Small intestine (tissue), 7 donors: ENCODE measurements at regions not wholly inside any gene's neighbourhood (a gene's known extent, or its start where the extent isn't known, plus 50 kb on each side); places are given as distances from the start of the nearest gene placed in this dataset.
"Not testable (repeated sequence)": the region's sequence is repeated elsewhere in the genome, so short reads cannot be mapped to it uniquely, and the experiment has no call there.

Experiments used
- DNase-seq, 2 donors: peaks; one replicate each; pipeline versions ENCODE4 v3.0.0 to v3.0.0-alpha.2; 2013
- FAIRE-seq: peaks from 2 replicates; lab custom pipeline; 2012; peaks lifted over from hg19 to GRCh38; lab: Jason Lieb, UNC
- H3K27ac ChIP-seq, 3 donors: one replicate each; pipeline ENCODE4 v1.5.1; 2013; ENCODE audit warnings: low read length in 2 of 3, mild to moderate bottlenecking in 2 of 3, control low read depth in 1 of 3, inconsistent platforms in 1 of 3, low read depth in 1 of 3, moderate library complexity in 1 of 3
- H3K27me3 ChIP-seq, 3 donors: one replicate each; pipeline ENCODE4 v1.6.1; 2013; ENCODE audit warnings: low read length in 3 of 3, inconsistent platforms in 1 of 3; ENCODE audit not compliant: control insufficient read depth in 3 of 3, insufficient read depth in 3 of 3
- H3K36me3 ChIP-seq, 3 donors: one replicate each; pipeline ENCODE4 v1.6.1; 2013; ENCODE audit warnings: low read length in 3 of 3, inconsistent platforms in 1 of 3, low read depth in 1 of 3, mild to moderate bottlenecking in 1 of 3, moderate library complexity in 1 of 3; ENCODE audit not compliant: control insufficient read depth in 3 of 3, insufficient read depth in 2 of 3
- H3K4me1 ChIP-seq, 3 donors: one replicate each; pipeline ENCODE4 v1.6.1; 2013; ENCODE audit warnings: low read length in 2 of 3, inconsistent platforms in 1 of 3, low read depth in 1 of 3, mild to moderate bottlenecking in 1 of 3, moderate library complexity in 1 of 3; ENCODE audit not compliant: control insufficient read depth in 3 of 3, insufficient read depth in 2 of 3
- H3K4me3 ChIP-seq, 3 donors: one replicate each; pipeline ENCODE4 v1.5.1; 2013; ENCODE audit warnings: low read length in 3 of 3, control low read depth in 1 of 3, inconsistent platforms in 1 of 3, low read depth in 1 of 3, mild to moderate bottlenecking in 1 of 3, moderate library complexity in 1 of 3
- H3K9me3 ChIP-seq, 2 donors: one replicate each; pipeline ENCODE4 v1.6.1; 2013; ENCODE audit warnings: low read depth in 1 of 2, low read length in 1 of 2; ENCODE audit not compliant: control insufficient read depth in 2 of 2, insufficient read depth in 1 of 2
- WGBS, 3 donors: extraction: QIAGEN DNeasy Blood & Tissue Kit; methylation state at CpG; one replicate each; pipeline ENCODE4 v1.1.7; 2013; 5-methylcytosine and 5-hydroxymethylcytosine counted together
- donor health status: healthy with polysubstance abuse.
- donor health status: control.
- donor health status: control.
- donor health status: Bipolar disorder and iron deficiency.
- donor health status: healthy.

DNA sequence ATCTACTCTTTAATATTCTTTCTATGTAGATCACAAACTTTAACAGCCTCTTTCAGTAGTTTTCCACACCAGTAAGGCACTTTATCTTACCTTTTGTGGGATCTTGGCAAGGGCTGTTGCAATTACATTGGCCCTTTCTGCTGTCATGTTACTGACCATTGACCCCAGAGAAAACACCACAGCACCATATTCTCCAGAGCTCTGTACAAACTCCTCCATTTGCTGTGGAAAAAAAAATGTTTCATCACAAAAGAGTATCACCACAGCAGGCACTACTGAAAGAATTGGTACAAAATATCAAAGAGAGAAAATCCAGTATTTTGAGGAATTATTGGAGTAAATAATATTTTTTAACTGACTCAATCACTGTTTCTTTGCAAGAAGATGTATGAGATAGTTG lies 62.3 kb upstream of the UGT2A3 start:
- FAIRE-seq: peak; percentile 62

DNA sequence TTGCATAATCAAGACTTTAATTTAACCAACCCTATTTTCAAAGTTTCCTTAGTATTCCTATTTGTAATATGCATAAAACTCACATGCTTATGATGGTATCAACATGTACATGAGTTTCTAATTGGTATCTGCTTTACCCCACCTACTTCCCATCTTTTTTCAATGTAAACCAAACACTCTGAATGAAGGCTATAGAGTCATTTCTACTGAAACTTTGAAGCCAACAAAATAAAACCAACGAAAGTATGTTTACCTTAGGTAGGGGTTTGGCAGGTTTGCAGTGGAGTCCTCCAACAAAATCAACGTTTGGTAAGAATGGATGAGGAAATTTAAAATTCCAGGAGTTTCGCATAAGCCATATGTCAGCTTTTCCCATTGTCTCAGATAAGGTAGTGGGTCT lies 66.4 kb upstream of the UGT2A3 start:
- not testable (repeated sequence) for H3K27ac ChIP-seq, H3K4me1 ChIP-seq, H3K36me3 ChIP-seq, FAIRE-seq, DNase-seq, H3K27me3 ChIP-seq, H3K4me3 ChIP-seq, H3K9me3 ChIP-seq
- 64 to 66% (median 66%) methylated on average over 3 of the region's 3 CpGs for WGBS, 3 donors

More for the DNA sequence above, 62.3 kb upstream of the UGT2A3 start:
- H3K27me3 ChIP-seq, H3K4me3 ChIP-seq, H3K4me1 ChIP-seq, H3K9me3 ChIP-seq, H3K27ac ChIP-seq, H3K36me3 ChIP-seq, DNase-seq: not testable (repeated sequence)

DNA sequence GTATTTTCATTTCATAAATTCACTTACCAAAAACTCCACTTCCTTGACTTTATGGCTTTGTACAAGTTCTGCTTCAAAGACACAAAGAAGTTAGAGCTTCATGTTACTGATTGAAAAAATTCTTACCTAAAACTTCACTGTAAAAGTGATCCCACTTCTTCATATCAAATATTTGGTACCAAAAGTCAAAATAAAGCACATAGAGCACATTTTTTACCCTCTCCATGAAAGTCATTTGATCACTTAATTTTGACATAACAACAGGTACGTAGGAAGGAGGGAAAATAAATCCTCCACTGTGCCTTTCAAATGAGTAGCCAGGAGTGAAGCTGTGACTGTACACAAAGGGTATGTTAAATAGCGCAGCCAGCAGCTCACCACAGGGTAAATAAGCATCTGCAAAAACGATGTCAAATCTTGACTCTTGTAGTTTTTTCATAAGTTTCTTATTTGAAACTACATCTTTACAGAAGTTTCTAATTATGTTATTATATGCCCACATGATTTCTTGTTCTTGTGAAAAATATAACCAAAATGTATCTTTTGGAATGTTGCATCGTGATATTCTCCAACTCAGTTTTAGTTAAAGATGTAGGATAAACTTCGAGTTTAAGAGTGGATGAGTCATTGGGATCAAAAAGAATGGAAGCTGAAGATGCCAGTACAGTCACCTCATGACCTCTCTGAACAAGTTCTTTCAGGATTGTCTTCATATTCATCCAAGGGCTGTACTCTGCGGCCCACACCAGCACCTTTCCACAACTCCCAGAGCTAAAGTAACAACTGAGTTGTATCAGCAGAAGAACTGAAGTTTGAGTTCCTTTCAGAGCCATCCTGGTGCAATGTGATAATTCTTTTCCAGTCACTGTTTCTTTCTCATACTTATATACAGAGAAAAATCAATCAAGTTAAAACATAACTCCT lies 68.2 kb upstream of the UGT2A3 start:
- 70 to 93% (median 80%) methylated on average over 6 of the region's 6 CpGs for WGBS, 3 donors
- not testable (repeated sequence) for H3K36me3 ChIP-seq, H3K27me3 ChIP-seq, H3K4me3 ChIP-seq, H3K27ac ChIP-seq, H3K9me3 ChIP-seq, FAIRE-seq, H3K4me1 ChIP-seq
- peak in 1 of 2 donors; percentile 12 for DNase-seq

DNA sequence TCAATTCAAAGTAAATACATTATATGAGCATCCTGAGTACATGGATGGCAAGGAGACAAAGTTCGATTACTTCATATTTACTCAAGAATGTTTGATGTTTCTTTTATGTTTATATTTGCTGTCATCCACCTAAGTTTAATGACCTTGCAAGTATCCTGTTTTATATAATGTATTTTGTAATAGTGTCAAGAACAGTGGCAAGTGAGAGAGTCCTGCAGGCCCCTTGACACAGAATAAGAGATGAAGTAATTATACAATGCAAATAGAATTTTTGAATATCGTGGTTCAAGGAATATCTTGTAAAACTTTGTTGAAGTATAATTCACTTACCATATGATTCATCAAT lies 68.8 kb upstream of the UGT2A3 start:
- not testable (repeated sequence) for H3K27me3 ChIP-seq, H3K4me1 ChIP-seq, H3K27ac ChIP-seq, FAIRE-seq, H3K36me3 ChIP-seq, H3K9me3 ChIP-seq, H3K4me3 ChIP-seq
- peak in 1 of 2 donors; percentile 36 for DNase-seq
- 8 to 27% (median 8%) methylated on average over 2 of the region's 2 CpGs for WGBS, 3 donors

DNA sequence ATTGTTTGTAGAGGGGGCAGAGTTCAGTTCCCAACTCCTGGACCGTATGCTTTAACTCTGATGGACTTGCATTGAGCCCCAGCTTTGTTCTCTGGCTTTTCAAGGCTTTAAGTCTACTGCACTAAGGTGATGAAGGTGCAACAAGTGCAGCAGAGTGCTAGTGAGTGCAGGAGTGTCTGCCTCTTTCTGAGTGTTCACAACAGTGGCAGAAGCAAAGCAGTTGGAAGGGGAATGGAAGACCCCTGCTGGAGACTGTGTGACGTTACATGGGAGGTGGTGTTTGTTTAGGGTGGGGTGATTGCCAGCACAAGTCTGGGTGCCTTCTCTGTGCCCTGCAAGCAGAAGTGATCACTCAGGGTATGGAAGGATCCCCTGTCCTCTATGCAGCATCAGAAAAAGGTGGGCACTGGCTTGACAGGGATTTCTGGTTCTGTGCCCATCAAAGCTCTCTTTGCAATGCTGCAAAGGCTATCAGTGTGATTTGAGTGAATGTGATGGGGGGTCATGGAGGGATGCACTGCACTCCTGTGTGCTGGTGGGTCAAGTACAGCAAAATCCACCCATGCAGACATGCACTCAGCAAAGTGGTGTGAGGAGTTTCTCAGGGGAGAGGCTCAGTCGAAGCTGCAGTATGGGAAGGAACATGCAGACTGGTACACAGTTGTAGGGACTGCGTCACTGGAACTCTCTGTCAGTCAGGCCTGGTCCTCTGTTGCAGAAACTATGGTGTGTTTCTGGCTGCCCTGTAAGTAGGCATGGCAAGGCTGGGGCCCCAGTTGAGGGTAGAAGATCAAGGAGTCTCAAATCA lies 70.9 kb upstream of the UGT2B7 start:
- DNase-seq: peak; percentile 47 to 49
- 49 to 60% (median 52%) methylated on average over 4 of the region's 4 CpGs for WGBS, 3 donors
- Histone ChIP-seq H3K36me3 (no peaks in the 10 kb centered on the region), H3K9me3 (peaks cover 0 to 4% of the 10 kb centered on the region in 2 donors), H3K27me3 (no peaks in the 10 kb centered on the region), H3K27ac (no peak overlapping the region), H3K4me3 (no peak overlapping the region), H3K4me1 (no peaks in the 10 kb centered on the region)
- no peak for FAIRE-seq

DNA sequence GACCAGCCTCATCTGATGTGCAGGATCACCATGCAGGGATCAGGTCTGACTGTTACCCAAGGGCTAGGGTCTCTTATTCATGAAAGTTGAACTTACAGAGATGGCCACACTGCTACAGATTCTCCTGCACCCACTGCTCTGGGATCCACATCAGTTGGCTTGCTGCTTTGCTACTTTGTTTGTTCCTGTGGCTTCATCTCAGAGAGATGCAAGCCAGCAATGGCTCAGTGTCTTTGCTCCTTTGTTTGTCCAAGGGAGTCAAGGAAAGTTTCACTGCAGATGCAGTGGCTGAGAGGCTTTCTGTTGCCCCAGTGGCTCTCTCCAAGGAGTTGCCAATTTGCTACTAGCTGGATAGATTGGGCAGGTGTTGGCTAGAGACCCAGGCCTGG lies 70.3 kb upstream of the UGT2B7 start:
- no peak overlapping the region for H3K4me3 ChIP-seq
- no peaks in the 10 kb centered on the region for H3K27me3 ChIP-seq
- FAIRE-seq (no peak), DNase-seq (no peak)
- no peaks in the 10 kb centered on the region for H3K4me1 ChIP-seq
- H3K9me3 ChIP-seq: peaks cover 0 to 4% of the 10 kb centered on the region in 2 donors
- no peak overlapping the region for H3K27ac ChIP-seq
- no peaks in the 10 kb centered on the region for H3K36me3 ChIP-seq

DNA sequence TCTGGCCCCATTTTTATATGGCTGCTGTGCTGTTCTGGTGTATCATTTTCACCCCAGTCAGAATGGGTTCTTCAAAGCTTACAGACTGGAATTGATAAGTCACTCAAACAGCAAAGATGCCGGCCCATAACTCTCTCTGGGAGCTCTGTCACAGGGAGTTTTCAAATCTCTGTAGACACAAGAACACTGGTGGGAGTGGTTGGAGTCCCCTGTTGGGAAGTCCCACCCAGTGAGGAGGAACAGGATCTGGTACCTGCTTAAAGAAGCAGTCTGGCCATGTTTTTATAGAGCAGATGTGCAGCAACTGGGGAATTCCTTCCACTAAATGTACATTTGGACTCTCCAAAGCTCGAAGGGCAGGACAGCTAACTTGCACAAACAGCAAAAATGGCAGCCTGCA lies 69.3 kb upstream of the UGT2B7 start:
- DNase-seq (no peak), FAIRE-seq (no peak)
- H3K4me3 ChIP-seq: no peak overlapping the region
- no peak overlapping the region for H3K27ac ChIP-seq
- H3K9me3 ChIP-seq: peaks cover 0 to 4% of the 10 kb centered on the region in 2 donors
- 76 to 89% (median 78%) methylated on average over 2 of the region's 2 CpGs for WGBS, 3 donors
- no peaks in the 10 kb centered on the region for H3K36me3 ChIP-seq
- no peaks in the 10 kb centered on the region for H3K27me3 ChIP-seq
- no peaks in the 10 kb centered on the region for H3K4me1 ChIP-seq

DNA sequence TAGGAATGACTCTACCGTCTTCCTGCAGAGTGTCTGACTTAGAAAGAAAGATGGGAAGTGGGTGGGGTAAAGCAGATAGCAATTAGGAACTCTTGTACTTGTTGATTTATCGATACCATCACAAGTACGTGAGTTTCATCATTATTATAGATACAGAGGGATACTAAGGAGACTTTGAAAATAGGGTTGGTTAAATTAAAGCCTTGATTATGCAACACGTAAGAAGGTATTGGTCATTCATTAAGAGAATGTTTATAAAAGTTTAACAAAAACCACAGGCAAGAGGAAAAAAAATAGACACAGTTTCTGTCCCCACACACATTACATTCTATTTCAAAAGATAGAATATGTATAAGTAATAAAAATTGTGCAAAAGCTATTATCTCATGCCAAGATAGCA lies 65.9 kb upstream of the UGT2B7 start:
- Histone ChIP-seq H3K27ac (no peak overlapping the region), H3K9me3 (peaks cover 0 to 10% of the 10 kb centered on the region in 2 donors), H3K36me3 (no peaks in the 10 kb centered on the region), H3K27me3 (no peaks in the 10 kb centered on the region), H3K4me3 (no peak overlapping the region), H3K4me1 (no peaks in the 10 kb centered on the region)
- 85 to 91% (median 89%) methylated on average over 4 of the region's 4 CpGs for WGBS, 3 donors
- no peak for FAIRE-seq
- no peak for DNase-seq
